ENCODE measurements at regions not wholly inside any gene's neighbourhood (a gene's known extent, or its start where the extent isn't known, plus 50 kb on each side); places are given as distances from the start of the nearest gene placed in this dataset.

- TF ChIP-seq, protein P1, sequence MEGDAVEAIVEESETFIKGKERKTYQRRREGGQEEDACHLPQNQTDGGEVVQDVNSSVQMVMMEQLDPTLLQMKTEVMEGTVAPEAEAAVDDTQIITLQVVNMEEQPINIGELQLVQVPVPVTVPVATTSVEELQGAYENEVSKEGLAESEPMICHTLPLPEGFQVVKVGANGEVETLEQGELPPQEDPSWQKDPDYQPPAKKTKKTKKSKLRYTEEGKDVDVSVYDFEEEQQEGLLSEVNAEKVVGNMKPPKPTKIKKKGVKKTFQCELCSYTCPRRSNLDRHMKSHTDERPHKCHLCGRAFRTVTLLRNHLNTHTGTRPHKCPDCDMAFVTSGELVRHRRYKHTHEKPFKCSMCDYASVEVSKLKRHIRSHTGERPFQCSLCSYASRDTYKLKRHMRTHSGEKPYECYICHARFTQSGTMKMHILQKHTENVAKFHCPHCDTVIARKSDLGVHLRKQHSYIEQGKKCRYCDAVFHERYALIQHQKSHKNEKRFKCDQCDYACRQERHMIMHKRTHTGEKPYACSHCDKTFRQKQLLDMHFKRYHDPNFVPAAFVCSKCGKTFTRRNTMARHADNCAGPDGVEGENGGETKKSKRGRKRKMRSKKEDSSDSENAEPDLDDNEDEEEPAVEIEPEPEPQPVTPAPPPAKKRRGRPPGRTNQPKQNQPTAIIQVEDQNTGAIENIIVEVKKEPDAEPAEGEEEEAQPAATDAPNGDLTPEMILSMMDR (IDR thresholded peaks at IDR 0.05; ENCODE audit: low read length) = no peak
- TF ChIP-seq EZH2phosphoT487 (IDR thresholded peaks at IDR 0.05; ENCODE audit: low read length) = no peak
- no peak for TF ChIP-seq EZH2 (optimal IDR thresholded peaks at IDR 0.05; ENCODE audit: low read depth, low read length)
Observed at GRCh38 chr1:172724765-172725613, 66.1 kb downstream of the FASLG start.

Measured in MM.1S (cell line).